ENCODE measurements at regions not wholly inside any gene's neighbourhood (a gene's known extent, or its start where the extent isn't known, plus 50 kb on each side); places are given as distances from the start of the nearest gene placed in this dataset.

DNA sequence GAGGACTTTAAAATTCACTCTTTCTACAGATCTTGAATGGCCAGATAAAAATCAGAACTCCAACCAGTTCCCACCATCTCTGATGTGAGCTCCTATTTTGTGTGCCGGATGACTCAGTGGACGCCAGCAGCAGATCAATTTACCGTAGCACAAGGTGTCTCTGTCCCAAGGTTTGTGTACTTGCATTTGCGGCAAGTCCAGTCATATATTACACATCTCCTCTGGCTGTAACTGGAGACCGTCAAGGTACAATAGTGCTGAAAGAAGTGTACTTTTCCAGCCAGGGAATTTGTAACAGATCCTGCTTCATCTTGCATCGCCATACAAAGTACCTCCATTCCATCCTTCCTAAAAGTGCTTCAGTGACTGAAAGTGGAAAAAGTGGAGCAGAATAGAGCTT lies 108.2 kb upstream of the SORBS2 start:
- TF ChIP-seq, protein P1, sequence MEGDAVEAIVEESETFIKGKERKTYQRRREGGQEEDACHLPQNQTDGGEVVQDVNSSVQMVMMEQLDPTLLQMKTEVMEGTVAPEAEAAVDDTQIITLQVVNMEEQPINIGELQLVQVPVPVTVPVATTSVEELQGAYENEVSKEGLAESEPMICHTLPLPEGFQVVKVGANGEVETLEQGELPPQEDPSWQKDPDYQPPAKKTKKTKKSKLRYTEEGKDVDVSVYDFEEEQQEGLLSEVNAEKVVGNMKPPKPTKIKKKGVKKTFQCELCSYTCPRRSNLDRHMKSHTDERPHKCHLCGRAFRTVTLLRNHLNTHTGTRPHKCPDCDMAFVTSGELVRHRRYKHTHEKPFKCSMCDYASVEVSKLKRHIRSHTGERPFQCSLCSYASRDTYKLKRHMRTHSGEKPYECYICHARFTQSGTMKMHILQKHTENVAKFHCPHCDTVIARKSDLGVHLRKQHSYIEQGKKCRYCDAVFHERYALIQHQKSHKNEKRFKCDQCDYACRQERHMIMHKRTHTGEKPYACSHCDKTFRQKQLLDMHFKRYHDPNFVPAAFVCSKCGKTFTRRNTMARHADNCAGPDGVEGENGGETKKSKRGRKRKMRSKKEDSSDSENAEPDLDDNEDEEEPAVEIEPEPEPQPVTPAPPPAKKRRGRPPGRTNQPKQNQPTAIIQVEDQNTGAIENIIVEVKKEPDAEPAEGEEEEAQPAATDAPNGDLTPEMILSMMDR (IDR thresholded peaks at IDR 0.05; ENCODE audit: low read depth, low read length, missing control alignments), result no peak
- no peak for DNase-seq (ENCODE audit: low read depth)
- no peak overlapping the region for H3K4me3 ChIP-seq (ENCODE audit: low read depth, low read length)

DNA sequence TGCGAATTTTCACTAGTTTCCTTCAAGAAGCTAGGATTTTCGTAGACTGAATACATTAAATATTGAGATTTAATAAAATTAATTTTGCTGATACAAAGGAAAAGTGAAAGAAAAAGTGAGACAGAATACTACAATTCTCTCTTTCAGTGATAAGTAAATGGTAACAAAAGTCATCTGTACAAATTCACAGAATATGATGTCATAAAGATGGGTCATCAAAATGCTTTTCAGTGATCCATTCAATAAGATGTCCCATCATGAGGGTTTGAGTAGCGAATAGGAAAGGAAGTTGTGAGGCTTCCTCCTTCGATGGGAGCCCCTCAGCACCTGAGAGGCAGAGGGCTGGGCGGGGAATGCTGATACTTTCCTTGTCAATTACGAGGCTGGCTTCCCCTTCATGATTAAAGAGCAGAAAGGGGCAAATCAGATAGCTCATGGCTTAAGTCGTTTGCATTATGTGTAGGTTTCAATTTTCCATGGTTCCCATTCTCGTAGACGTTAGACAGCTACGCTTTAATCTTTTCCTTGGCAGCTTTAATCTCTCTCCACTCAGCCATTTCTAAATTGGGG lies 108.8 kb upstream of the SORBS2 start:
- TF ChIP-seq, protein P1 (IDR thresholded peaks at IDR 0.05; ENCODE audit: low read depth, low read length, missing control alignments), result no peak
- H3K4me3 ChIP-seq (ENCODE audit: low read depth, low read length), result no peak overlapping the region
- DNase-seq (ENCODE audit: low read depth), result no peak

DNA sequence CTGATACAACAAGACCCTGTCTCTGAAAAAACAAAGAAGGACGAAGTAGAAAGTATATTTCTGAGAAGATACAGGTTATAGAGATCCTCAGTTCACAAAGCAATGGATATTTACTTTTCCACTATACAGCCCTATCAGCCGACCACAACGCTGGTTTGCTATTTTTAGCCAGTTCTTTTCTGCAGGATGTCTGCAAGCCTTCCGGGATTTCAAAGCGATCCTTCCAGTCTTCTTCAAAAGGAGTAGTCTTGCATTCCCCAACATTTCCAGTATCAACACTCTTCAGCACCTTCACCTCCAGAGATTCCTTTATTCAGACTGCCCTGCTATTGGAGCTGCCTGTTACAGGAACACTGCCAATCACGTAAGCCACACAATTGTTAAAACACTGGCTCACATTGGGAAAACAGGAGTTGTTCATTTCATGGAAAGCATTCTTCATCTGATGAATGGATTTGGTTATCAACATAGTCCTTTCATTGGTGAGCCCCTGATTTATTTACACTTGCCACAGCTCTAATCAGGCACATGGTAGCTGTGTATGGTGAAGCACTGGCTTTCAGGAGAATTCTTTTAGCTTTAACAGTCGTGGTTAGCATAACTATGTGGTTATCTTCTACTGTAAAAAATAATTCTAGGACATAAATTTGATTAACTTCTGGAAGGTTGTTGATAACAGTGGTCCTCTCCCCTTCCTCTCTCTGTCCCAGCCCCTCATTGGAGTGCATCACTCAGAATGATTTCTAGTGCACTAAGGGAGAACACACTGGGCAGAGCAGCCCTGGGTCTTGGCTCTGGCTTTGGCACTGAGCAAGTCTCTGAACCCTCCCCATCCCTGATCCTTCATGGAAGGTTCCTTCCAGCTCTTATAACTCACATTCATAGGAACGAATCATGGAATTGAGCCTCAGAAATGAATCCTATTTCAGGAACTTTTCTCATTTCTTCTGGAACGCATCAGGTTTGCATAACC lies 109.9 kb upstream of the SORBS2 start:
- TF ChIP-seq, protein P1 (IDR thresholded peaks at IDR 0.05; ENCODE audit: low read depth, low read length, missing control alignments), result no peak
- no peak for DNase-seq (ENCODE audit: low read depth)
- no peak overlapping the region for H3K4me3 ChIP-seq (ENCODE audit: low read depth, low read length)

DNA sequence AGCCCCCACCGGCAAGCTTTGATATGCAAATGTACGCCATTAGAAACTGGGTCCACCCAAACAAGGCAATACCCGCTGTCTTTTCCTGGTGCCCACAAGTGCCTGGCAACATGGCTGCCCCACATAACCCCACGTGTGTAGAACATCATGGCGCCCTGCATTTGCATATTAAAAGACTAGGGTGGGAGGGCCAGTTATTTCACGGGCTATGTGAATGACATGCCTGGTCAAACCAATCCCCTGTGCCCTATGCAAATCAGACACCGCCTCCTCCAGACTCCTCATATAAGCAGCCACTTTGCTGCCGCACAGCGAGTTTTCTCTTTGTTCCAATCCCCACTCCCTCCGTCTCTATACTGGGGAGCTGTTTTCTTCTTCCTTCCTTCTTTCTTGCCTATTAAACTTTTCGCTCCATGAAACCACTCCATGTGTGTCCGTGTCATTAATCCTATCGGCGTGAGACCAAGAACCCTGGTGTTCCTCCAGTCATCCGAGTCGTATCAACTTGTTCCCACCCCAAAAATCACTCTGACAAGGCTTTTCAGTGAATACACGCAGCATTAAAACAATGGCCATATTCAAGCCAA lies 112.6 kb upstream of the SORBS2 start:
- TF ChIP-seq, protein P1 (IDR thresholded peaks at IDR 0.05; ENCODE audit: low read depth, low read length, missing control alignments), result no peak
- H3K4me3 ChIP-seq (ENCODE audit: low read depth, low read length), result no peak overlapping the region
- DNase-seq (ENCODE audit: low read depth), result no peak

DNA sequence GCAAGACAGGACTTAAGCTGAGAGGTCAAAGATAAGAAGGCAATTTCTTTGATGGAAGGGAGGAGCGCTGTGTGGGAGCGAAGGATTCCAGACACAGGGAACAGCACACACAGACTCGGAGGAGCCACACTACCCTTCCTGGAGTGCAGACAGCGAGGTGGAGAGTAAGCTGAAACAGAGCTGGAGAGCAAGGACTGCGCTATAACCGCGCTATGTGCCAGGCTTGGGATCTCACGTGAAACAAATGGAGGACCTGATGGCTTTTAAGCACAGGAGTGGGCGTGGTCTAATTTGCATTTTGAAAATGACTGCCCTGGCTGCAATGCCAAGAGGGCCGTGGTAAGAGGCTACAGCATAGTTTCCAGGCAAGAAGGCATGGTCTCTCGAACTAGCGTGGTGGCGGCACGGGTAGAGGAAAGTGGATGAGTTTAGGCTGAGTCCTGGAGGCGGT lies 113.9 kb upstream of the SORBS2 start:
- H3K4me3 ChIP-seq (ENCODE audit: low read depth, low read length), result no peak overlapping the region
- DNase-seq (ENCODE audit: low read depth), result no peak
- TF ChIP-seq, protein P1 (IDR thresholded peaks at IDR 0.05; ENCODE audit: low read depth, low read length, missing control alignments), result no peak

DNA sequence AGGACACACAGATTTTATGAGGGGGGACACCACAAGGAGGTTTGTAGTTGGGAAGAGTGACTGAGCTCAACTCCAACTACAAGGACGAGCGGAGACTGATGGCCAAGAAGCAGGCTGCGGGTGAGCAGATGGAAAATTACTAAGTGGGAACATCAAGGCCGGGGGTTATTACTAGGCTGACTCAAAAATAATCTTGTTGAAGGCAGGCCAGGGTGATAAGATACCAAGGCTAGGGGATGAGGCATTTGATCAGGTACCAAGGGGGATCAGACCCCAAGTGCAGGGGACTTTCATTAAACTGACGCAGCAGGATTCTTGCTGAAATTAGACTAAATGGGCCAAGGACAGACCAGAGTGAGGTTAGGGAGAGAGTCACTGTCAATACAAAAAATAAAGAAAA lies 119.4 kb upstream of the SORBS2 start:
- TF ChIP-seq, protein P1 (IDR thresholded peaks at IDR 0.05; ENCODE audit: low read depth, low read length, missing control alignments), result no peak
- H3K4me3 ChIP-seq (ENCODE audit: low read depth, low read length), result no peak overlapping the region
- no peak for DNase-seq (ENCODE audit: low read depth)
